HG03159 (cell line): ENCODE measurements at regions not wholly inside any gene's neighbourhood (a gene's known extent, or its start where the extent isn't known, plus 50 kb on each side); places are given as distances from the start of the nearest gene placed in this dataset.

Experiments
- ATAC-seq: cut with Tn5 transposase; IDR thresholded peaks from one replicate; pipeline ENCODE4 v1.9.1; 2021; ENCODE audit warnings: mild to moderate bottlenecking, moderate library complexity; ENCODE audit not compliant: unreplicated experiment

- no peak for ATAC-seq
These were observed 257.1 kb upstream of the MAP3K1 start for GRCh38 chr5:56558131-56558745.

- no peak for ATAC-seq
These were observed 258.2 kb upstream of the MAP3K1 start for GRCh38 chr5:56557198-56557597.

GRCh38 chr5:56552612-56553268, 262.6 kb upstream of the MAP3K1 start:
- no peak for ATAC-seq

GRCh38 chr5:56550227-56550626, 265.1 kb upstream of the MAP3K1 start:
- no peak for ATAC-seq

GRCh38 chr5:56549096-56549886, 266.1 kb upstream of the MAP3K1 start:
- ATAC-seq, result no peak

GRCh38 chr5:56545016-56545415, 270.3 kb upstream of the MAP3K1 start:
- ATAC-seq, result no peak

GRCh38 chr5:56543441-56544388, 271.6 kb upstream of the MAP3K1 start:
- ATAC-seq, result no peak

GRCh38 chr5:56540266-56540665, 275.1 kb upstream of the MAP3K1 start:
- no peak for ATAC-seq

GRCh38 chr5:56538580-56538979, 276.8 kb upstream of the MAP3K1 start:
- no peak for ATAC-seq

GRCh38 chr5:56535347-56535746, 280.0 kb upstream of the MAP3K1 start:
- no peak for ATAC-seq

GRCh38 chr5:56534102-56534829, 281.1 kb upstream of the MAP3K1 start:
- ATAC-seq, result no peak

GRCh38 chr5:56532466-56532865, 282.9 kb upstream of the MAP3K1 start:
- ATAC-seq, result no peak

GRCh38 chr5:56530626-56531138, 284.7 kb upstream of the MAP3K1 start:
- ATAC-seq, result no peak

- no peak for ATAC-seq
These were observed 285.5 kb upstream of the MAP3K1 start for GRCh38 chr5:56529666-56530430.

- no peak for ATAC-seq
These were observed 288.2 kb upstream of the MAP3K1 start for GRCh38 chr5:56527174-56527573.

GRCh38 chr5:56525113-56525512, 290.2 kb upstream of the MAP3K1 start:
- ATAC-seq, result no peak

- no peak for ATAC-seq
These were observed 290.9 kb upstream of the ANKRD55 start for GRCh38 chr5:56523790-56524575.

- no peak for ATAC-seq
These were observed 289.8 kb upstream of the ANKRD55 start for GRCh38 chr5:56522960-56523359.

- ATAC-seq, result no peak
These were observed 289.0 kb upstream of the ANKRD55 start for GRCh38 chr5:56522169-56522568.
